SJSA1 (cell line): ENCODE measurements at regions not wholly inside any gene's neighbourhood (a gene's known extent, or its start where the extent isn't known, plus 50 kb on each side); places are given as distances from the start of the nearest gene placed in this dataset.

Source experiments
- DNase-seq, 2 experiments: peaks; one replicate each; pipeline ENCODE4 v3.0.0-alpha.2; 2015 to 2020; ENCODE audit warnings: low spot score in 2 of 2, low read depth in 1 of 2
- H3K27ac ChIP-seq: fragments of 250-450 bp; sonication (Bioruptor Pico); 2 replicates; pipeline ENCODE4 v1.5.1; 2020; ENCODE audit warnings: mild to moderate bottlenecking, moderate library complexity
- H3K27me3 ChIP-seq: fragments of 250-450 bp; sonication (Bioruptor Pico); replicated peaks from 2 replicates; pipeline ENCODE4 v1.5.1; 2020; ENCODE audit warnings: mild to moderate bottlenecking, moderate library complexity
- H3K36me3 ChIP-seq: fragments of 250-450 bp; sonication (Bioruptor Pico); 2 replicates; pipeline ENCODE4 v1.5.1; 2020; ENCODE audit warnings: mild to moderate bottlenecking
- H3K4me1 ChIP-seq: fragments of 250-450 bp; sonication (Bioruptor Pico); replicated peaks from 2 replicates; pipeline ENCODE4 v1.6.1; 2021; ENCODE audit warnings: mild to moderate bottlenecking
- H3K4me3 ChIP-seq: fragments of 250-450 bp; sonication (Bioruptor Pico); 2 replicates; pipeline ENCODE4 v1.5.1; 2020; ENCODE audit warnings: mild to moderate bottlenecking
- H3K9me3 ChIP-seq: fragments of 250-450 bp; sonication (Bioruptor Pico); replicated peaks from 2 replicates; pipeline ENCODE4 v1.5.1; 2020; ENCODE audit warnings: mild to moderate bottlenecking

GRCh38 chr13:73601708-73602107, 532.5 kb downstream of the KLF12 start:
- H3K27ac ChIP-seq = no peak overlapping the region
- H3K4me1 ChIP-seq = no peaks in the 10 kb centered on the region
- no peaks in the 10 kb centered on the region for H3K9me3 ChIP-seq
- no peaks in the 10 kb centered on the region for H3K36me3 ChIP-seq
- H3K27me3 ChIP-seq = no peaks in the 10 kb centered on the region
- DNase-seq = no peak
- no peak overlapping the region for H3K4me3 ChIP-seq

- Histone ChIP-seq H3K4me1 (no peaks in the 10 kb centered on the region), H3K9me3 (no peaks in the 10 kb centered on the region), H3K27ac (no peak overlapping the region), H3K4me3 (no peak overlapping the region), H3K36me3 (no peaks in the 10 kb centered on the region), H3K27me3 (no peaks in the 10 kb centered on the region)
- DNase-seq = no peak
These were observed 534.7 kb downstream of the KLF12 start for GRCh38 chr13:73599232-73600128.

GRCh38 chr13:73598020-73598712, 536.0 kb downstream of the KLF12 start:
- no peak for DNase-seq

GRCh38 chr13:73596382-73596781, 537.6 kb downstream of the KLF5 start:
- Histone ChIP-seq H3K36me3 (no peaks in the 10 kb centered on the region), H3K4me3 (no peak overlapping the region), H3K4me1 (no peaks in the 10 kb centered on the region), H3K27me3 (no peaks in the 10 kb centered on the region), H3K27ac (no peak overlapping the region), H3K9me3 (no peaks in the 10 kb centered on the region)
- no peak for DNase-seq

More at GRCh38 chr13:73598020-73598712, 536.0 kb downstream of the KLF12 start:
- Histone ChIP-seq H3K36me3 (no peaks in the 10 kb centered on the region), H3K27me3 (no peaks in the 10 kb centered on the region), H3K9me3 (no peaks in the 10 kb centered on the region), H3K4me3 (no peak overlapping the region), H3K27ac (no peak overlapping the region), H3K4me1 (no peaks in the 10 kb centered on the region)

- no peak overlapping the region for H3K27ac ChIP-seq
- no peaks in the 10 kb centered on the region for H3K9me3 ChIP-seq
- no peak overlapping the region for H3K4me3 ChIP-seq
- no peaks in the 10 kb centered on the region for H3K4me1 ChIP-seq
- H3K27me3 ChIP-seq = no peaks in the 10 kb centered on the region
- DNase-seq = no peak
- no peaks in the 10 kb centered on the region for H3K36me3 ChIP-seq
These were observed 534.5 kb downstream of the KLF5 start for GRCh38 chr13:73593199-73593765.

GRCh38 chr13:73591861-73592260, 533.1 kb downstream of the KLF5 start:
- H3K4me3 ChIP-seq = no peak overlapping the region
- no peak for DNase-seq
- no peaks in the 10 kb centered on the region for H3K4me1 ChIP-seq
- no peaks in the 10 kb centered on the region for H3K36me3 ChIP-seq
- no peak overlapping the region for H3K27ac ChIP-seq
- H3K9me3 ChIP-seq = no peaks in the 10 kb centered on the region
- H3K27me3 ChIP-seq = no peaks in the 10 kb centered on the region

- Histone ChIP-seq H3K27me3 (no peaks in the 10 kb centered on the region), H3K4me1 (no peaks in the 10 kb centered on the region), H3K36me3 (no peaks in the 10 kb centered on the region), H3K9me3 (no peaks in the 10 kb centered on the region), H3K27ac (no peak overlapping the region), H3K4me3 (no peak overlapping the region)
- DNase-seq = no peak
These were observed 532.0 kb downstream of the KLF5 start for GRCh38 chr13:73590795-73591194.

- Histone ChIP-seq H3K4me3 (no peak overlapping the region), H3K9me3 (no peaks in the 10 kb centered on the region), H3K27me3 (no peaks in the 10 kb centered on the region), H3K4me1 (no peaks in the 10 kb centered on the region), H3K27ac (no peak overlapping the region), H3K36me3 (no peaks in the 10 kb centered on the region)
- DNase-seq = no peak
These were observed 526.4 kb downstream of the KLF5 start for GRCh38 chr13:73585236-73585635.

GRCh38 chr13:73583331-73583730, 524.5 kb downstream of the KLF5 start:
- H3K4me3 ChIP-seq = no peak overlapping the region
- no peaks in the 10 kb centered on the region for H3K27me3 ChIP-seq
- no peaks in the 10 kb centered on the region for H3K9me3 ChIP-seq
- DNase-seq = no peak
- H3K4me1 ChIP-seq = no peaks in the 10 kb centered on the region
- no peaks in the 10 kb centered on the region for H3K36me3 ChIP-seq
- no peak overlapping the region for H3K27ac ChIP-seq

GRCh38 chr13:73580513-73581267, 521.9 kb downstream of the KLF5 start:
- H3K27me3 ChIP-seq = no peaks in the 10 kb centered on the region
- DNase-seq = no peak
- no peaks in the 10 kb centered on the region for H3K9me3 ChIP-seq
- H3K36me3 ChIP-seq = no peaks in the 10 kb centered on the region
- H3K4me3 ChIP-seq = no peak overlapping the region
- no peak overlapping the region for H3K27ac ChIP-seq
- H3K4me1 ChIP-seq = no peaks in the 10 kb centered on the region

- H3K27ac ChIP-seq = no peak overlapping the region
These were observed 520.9 kb downstream of the KLF5 start for GRCh38 chr13:73579574-73580274.

GRCh38 chr13:73578251-73578875, 519.6 kb downstream of the KLF5 start:
- Histone ChIP-seq H3K9me3 (no peaks in the 10 kb centered on the region), H3K4me3 (no peak overlapping the region), H3K4me1 (no peaks in the 10 kb centered on the region), H3K27me3 (no peaks in the 10 kb centered on the region), H3K36me3 (no peaks in the 10 kb centered on the region), H3K27ac (no peak overlapping the region)
- no peak for DNase-seq

More at GRCh38 chr13:73579574-73580274, 520.9 kb downstream of the KLF5 start:
- Histone ChIP-seq H3K4me3 (no peak overlapping the region), H3K36me3 (no peaks in the 10 kb centered on the region), H3K27me3 (no peaks in the 10 kb centered on the region), H3K4me1 (no peaks in the 10 kb centered on the region), H3K9me3 (no peaks in the 10 kb centered on the region)
- no peak for DNase-seq

GRCh38 chr13:73576291-73576690, 517.5 kb downstream of the KLF5 start:
- Histone ChIP-seq H3K27ac (no peak overlapping the region), H3K27me3 (no peaks in the 10 kb centered on the region), H3K4me3 (no peak overlapping the region), H3K36me3 (no peaks in the 10 kb centered on the region), H3K9me3 (no peaks in the 10 kb centered on the region), H3K4me1 (no peaks in the 10 kb centered on the region)
- no peak for DNase-seq
